AG10803 (cell line): ENCODE measurements at regions not wholly inside any gene's neighbourhood (a gene's known extent, or its start where the extent isn't known, plus 50 kb on each side); places are given as distances from the start of the nearest gene placed in this dataset.

ENCODE experiments used
- DNase-seq: peaks from one replicate; pipeline ENCODE4 v3.0.0; 2010; ENCODE audit warnings: low read depth
- H3K4me3 ChIP-seq: 2 replicates; pipeline ENCODE4 v1.5.1; 2011; ENCODE audit warnings: mild to moderate bottlenecking, low read length, control low read depth
- TF ChIP-seq, protein P1 (sequence below): conservative IDR thresholded peaks from 2 replicates; pipeline ENCODE4 v1.5.1; 2011; ENCODE audit warnings: mild to moderate bottlenecking, low read length, control low read depth, inconsistent platforms

DNA sequence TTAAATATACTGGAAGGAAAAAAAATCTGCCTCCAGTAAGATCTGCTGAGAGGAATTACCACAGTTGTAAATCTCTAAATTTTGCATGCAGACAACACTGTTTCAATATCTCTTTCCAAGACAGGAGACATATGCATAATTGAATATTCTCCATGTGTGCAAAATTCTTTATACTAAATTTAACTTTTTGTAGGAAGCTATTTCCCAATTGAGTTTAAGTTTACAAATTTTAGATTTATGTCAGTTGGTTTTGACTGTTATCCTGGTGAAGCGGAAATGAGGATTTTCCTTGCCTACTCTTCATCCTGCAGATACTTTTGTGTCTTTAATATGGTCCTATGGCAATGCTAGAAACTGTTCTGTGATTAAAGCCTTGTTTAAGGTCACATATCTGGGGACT lies 1352.9 kb downstream of the FSTL5 start:
- no peak overlapping the region for H3K4me3 ChIP-seq
- no peak for DNase-seq
- TF ChIP-seq, protein P1, sequence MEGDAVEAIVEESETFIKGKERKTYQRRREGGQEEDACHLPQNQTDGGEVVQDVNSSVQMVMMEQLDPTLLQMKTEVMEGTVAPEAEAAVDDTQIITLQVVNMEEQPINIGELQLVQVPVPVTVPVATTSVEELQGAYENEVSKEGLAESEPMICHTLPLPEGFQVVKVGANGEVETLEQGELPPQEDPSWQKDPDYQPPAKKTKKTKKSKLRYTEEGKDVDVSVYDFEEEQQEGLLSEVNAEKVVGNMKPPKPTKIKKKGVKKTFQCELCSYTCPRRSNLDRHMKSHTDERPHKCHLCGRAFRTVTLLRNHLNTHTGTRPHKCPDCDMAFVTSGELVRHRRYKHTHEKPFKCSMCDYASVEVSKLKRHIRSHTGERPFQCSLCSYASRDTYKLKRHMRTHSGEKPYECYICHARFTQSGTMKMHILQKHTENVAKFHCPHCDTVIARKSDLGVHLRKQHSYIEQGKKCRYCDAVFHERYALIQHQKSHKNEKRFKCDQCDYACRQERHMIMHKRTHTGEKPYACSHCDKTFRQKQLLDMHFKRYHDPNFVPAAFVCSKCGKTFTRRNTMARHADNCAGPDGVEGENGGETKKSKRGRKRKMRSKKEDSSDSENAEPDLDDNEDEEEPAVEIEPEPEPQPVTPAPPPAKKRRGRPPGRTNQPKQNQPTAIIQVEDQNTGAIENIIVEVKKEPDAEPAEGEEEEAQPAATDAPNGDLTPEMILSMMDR = no peak

DNA sequence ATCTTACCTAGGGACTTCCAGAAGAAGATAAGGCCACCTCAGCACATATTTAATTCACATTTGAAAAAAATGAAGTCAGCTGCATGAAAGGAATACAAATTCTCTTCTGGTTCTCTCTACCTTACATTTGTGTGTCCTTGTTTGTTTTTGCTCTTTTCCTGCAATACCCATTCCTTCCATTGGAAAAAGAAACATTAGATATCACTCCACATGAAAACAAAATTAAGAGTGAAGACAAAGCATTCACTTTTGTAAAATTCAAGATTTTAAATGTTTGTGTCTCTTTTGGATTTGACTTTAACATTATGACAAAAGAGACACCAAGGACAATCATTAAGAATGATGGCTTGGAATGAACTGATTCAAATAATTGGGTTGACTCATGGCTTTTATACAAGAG lies 1351.8 kb downstream of the FSTL5 start:
- no peak for DNase-seq
- TF ChIP-seq, protein P1 = no peak

DNA sequence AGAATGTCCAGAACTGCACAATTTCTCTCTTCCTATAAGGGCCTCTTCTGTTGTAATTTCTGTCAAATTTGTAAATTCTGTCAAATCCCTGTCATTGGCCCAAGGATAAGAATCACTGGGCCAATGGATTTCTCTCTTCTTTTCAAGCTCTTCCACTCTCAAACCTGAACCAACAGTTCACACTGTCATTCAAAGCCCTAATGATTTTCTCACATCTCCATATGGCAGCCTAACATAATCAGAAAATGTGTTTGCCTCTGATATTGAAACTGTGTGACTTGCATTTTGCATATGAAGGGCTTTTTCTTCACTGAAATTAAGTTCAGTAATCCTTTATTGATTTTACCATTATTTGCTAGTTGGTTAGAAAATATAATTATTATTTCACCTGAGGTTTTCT lies 1349.1 kb downstream of the FSTL5 start:
- no peak overlapping the region for H3K4me3 ChIP-seq
- DNase-seq = no peak
- TF ChIP-seq, protein P1 = no peak

More for the DNA sequence above, 1351.8 kb downstream of the FSTL5 start:
- no peak overlapping the region for H3K4me3 ChIP-seq

DNA sequence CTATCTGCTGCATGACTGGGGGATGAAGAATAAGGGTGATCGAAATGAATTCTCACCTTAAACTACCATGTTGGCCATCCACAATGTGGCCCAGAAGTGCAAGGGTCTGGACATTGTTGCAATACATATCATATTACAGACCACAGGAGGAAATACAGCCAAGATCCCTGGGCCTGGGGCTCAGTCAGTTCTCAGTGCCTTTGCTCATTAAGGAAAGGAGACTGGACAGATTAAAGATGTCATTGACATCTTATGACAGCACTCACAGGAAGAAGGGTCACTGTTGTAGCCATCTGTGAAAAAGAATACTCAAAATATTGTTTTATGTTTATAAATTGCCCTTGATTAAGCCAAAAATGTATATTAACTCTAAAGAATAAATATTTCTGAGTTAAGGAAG lies 1345.2 kb downstream of the FSTL5 start:
- no peak overlapping the region for H3K4me3 ChIP-seq
- TF ChIP-seq, protein P1 = no peak
- no peak for DNase-seq

DNA sequence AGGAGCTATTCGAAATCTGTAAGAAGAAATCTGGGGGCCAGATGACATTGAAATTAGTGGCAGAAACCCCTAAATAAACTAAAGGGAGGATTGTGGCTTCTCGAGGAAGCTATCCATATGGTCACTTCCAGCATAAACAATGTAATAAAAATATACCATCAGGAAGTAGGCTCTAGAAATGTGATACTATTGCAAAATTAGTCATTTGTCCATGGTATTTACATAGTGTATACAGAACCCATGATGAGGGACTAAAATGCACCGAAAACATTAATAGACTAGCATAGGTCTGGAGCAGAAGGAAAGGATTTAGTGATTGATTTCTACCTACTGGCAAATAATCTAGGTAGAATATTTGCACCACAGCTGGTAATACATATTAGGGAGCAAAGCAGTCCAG lies 1344.0 kb downstream of the FSTL5 start:
- no peak for DNase-seq
- TF ChIP-seq, protein P1 = no peak
- H3K4me3 ChIP-seq = no peak overlapping the region

DNA sequence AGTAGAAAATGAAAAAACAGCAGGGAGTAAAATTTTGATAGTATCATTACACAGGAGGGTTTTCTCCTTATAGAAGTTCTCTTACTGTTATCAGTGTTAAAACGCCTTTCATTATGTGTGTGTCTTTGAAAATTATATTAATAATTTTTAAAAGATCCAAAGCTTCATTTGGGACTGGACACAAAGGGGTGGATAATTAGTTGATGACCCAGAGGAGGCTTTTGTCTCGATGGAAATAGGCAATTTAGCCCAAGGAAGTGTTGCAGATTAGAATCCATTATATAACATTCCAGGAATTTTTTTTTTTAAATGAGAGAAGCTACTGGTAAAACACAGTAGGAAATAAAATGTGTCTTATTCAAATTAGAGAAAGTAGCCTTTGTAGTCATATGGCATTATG lies 1339.3 kb downstream of the FSTL5 start:
- H3K4me3 ChIP-seq = no peak overlapping the region
- TF ChIP-seq, protein P1 = no peak
- no peak for DNase-seq

DNA sequence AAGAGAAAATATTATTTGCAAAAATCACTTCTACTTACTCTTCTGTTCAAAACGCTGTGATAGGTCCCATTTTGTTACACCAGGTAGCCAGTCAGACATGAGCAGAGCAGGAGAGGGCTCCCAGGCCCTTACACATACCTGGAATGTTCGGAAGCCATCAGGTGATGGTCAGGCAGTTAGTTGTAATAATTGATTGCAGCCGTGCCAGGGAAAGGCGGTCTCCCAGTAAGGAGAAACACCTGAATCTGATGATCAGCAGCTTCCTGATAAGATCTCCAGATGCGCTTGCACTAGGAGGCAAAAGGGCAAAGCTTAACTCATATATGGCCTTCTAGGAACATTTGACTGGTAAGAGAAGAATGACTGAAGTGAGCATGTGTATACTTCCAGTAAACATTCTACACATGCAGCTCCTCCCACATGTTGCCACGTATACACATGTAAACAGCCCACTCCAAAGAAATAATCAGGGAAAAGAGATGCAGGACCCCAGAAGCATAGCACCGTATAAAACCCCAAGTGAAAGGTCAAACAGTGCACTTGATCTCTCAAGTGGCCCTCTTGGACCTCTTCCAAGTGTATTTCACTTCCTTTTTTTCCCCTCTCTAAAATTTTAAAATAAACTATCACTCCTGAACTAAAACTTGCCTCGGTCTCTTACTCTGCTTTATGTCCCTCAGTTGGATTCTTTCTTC lies 1338.0 kb downstream of the FSTL5 start:
- TF ChIP-seq, protein P1 = no peak
- H3K4me3 ChIP-seq = no peak overlapping the region
- no peak for DNase-seq
